Vagina (tissue), 2 donors: ENCODE measurements at regions not wholly inside any gene's neighbourhood (a gene's known extent, or its start where the extent isn't known, plus 50 kb on each side); places are given as distances from the start of the nearest gene placed in this dataset.
"Not testable (repeated sequence)": the region's sequence is repeated elsewhere in the genome, so short reads cannot be mapped to it uniquely, and the experiment has no call there.

Experiments used
- DNase-seq, 2 donors: peaks; one replicate each; pipeline ENCODE4 v3.0.0-alpha.2; 2017; ENCODE audit errors: extremely low spot score in 2 of 2
- H3K27ac ChIP-seq: fragments of 200-600 bp; sonication (generic); one replicate; pipeline ENCODE4 v1.5.1; 2019
- H3K27me3 ChIP-seq: fragments of 200-600 bp; sonication (generic); one replicate; pipeline ENCODE4 v1.5.1; 2019
- H3K36me3 ChIP-seq, 2 donors: fragments of 200-600 bp; sonication (generic); one replicate each; pipeline ENCODE4 v1.5.1; 2017 to 2019
- H3K4me1 ChIP-seq: fragments of 200-600 bp; sonication (generic); one replicate; pipeline ENCODE4 v1.5.1; 2019
- H3K4me3 ChIP-seq, 2 donors: fragments of 200-600 bp; sonication (generic); 1 replicate in 1 of 2; 2 replicates in 1 of 2; pipeline ENCODE4 v1.5.1; 2016 to 2019
- H3K9me3 ChIP-seq: fragments of 200-600 bp; sonication (generic); one replicate; pipeline ENCODE4 v1.5.1; 2019
- POLR2A ChIP-seq, 2 donors: fragments of 450-650 bp; IDR thresholded peaks; one replicate each; pipeline ENCODE4 v1.6.1; 2017; ENCODE audit warnings: antibody characterized with exemption in 2 of 2, mild to moderate bottlenecking in 2 of 2, moderate library complexity in 2 of 2
- POLR2AphosphoS5 ChIP-seq, 2 donors: sonication (generic); formaldehyde crosslinking; IDR thresholded peaks; one replicate each; pipeline ENCODE4 v1.9.0; 2017; ENCODE audit warnings: antibody characterized with exemption in 2 of 2, mild to moderate bottlenecking in 2 of 2, low read depth in 1 of 2; ENCODE audit not compliant: insufficient read depth in 1 of 2
- intact Hi-C: fragments of 100-400 bp; cut with DNase I; formaldehyde crosslinking; loops from one replicate; pipeline ENCODE4 v1.15.1; 2023
- TF ChIP-seq, protein P1 (sequence below), 3 experiments: fragments of 450-650 bp in 2 of 3; fragments of 200-600 bp in 1 of 3; sonication (generic) in 1 of 3; IDR thresholded peaks; one replicate each; pipeline ENCODE4 v1.5.1; 2017 to 2019; ENCODE audit warnings: antibody characterized with exemption in 3 of 3, mild to moderate bottlenecking in 2 of 3, moderate library complexity in 2 of 3

DNA sequence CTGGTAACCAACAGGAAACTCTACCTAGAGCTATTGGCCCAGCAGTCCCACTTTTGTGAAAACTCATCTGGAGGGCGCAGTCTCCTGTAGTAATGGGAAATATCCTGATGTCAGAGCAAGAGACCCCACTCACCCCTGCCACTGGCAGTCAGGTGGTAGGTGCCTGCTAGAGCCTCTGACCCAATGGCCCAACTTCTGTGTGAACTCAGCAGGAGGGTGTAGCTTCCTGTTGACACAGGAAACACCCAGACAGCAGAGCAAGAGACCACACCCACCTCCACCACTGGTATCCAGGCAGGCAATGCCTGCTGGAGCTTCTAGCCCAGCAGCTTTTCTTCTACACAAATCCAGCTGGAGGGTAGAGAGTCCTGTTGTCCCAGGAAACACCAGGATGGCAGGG is 1176.8 kb upstream of the PRR20A start:
- H3K4me3 ChIP-seq = no peak overlapping the region
- H3K27me3 ChIP-seq = no peaks in the 10 kb centered on the region
- TF ChIP-seq, protein P1, sequence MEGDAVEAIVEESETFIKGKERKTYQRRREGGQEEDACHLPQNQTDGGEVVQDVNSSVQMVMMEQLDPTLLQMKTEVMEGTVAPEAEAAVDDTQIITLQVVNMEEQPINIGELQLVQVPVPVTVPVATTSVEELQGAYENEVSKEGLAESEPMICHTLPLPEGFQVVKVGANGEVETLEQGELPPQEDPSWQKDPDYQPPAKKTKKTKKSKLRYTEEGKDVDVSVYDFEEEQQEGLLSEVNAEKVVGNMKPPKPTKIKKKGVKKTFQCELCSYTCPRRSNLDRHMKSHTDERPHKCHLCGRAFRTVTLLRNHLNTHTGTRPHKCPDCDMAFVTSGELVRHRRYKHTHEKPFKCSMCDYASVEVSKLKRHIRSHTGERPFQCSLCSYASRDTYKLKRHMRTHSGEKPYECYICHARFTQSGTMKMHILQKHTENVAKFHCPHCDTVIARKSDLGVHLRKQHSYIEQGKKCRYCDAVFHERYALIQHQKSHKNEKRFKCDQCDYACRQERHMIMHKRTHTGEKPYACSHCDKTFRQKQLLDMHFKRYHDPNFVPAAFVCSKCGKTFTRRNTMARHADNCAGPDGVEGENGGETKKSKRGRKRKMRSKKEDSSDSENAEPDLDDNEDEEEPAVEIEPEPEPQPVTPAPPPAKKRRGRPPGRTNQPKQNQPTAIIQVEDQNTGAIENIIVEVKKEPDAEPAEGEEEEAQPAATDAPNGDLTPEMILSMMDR (IDR thresholded peaks at IDR 0.05) = no peak
- TF ChIP-seq POLR2AphosphoS5 (IDR thresholded peaks at IDR 0.05; ENCODE audit: insufficient read depth in 1 of 2, low read depth in 1 of 2) (no peak), POLR2A (IDR thresholded peaks at IDR 0.05) (no peak)
- no peaks in the 10 kb centered on the region for H3K36me3 ChIP-seq
- H3K27ac ChIP-seq = no peak overlapping the region
- DNase-seq = no peak
- no peaks in the 10 kb centered on the region for H3K4me1 ChIP-seq
- H3K9me3 ChIP-seq = no peaks in the 10 kb centered on the region
- intact Hi-C loops = no loop called here

DNA sequence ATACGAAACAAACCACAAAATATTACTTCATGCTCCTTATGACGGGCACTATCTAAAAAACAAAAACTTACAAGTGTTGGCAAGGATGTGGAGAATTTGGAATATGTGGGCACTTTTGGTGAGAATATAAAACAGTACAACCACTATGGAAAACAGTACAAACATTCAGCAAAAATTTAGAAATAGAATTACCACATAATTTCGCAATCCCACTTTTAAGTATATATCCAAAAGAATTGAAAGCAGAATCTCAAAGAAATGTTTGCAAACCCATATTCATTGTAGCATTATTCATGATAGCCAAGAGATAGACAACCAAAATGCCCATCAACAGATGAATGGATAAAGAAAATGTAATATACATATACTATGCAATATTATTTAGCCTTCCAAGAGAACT is 1173.7 kb upstream of the PRR20A start:
- DNase-seq = no peak
- H3K9me3 ChIP-seq = no peaks in the 10 kb centered on the region
- no peak overlapping the region for H3K4me3 ChIP-seq
- no peak overlapping the region for H3K27ac ChIP-seq
- H3K27me3 ChIP-seq = no peaks in the 10 kb centered on the region
- no peaks in the 10 kb centered on the region for H3K36me3 ChIP-seq
- H3K4me1 ChIP-seq = no peaks in the 10 kb centered on the region
- TF ChIP-seq POLR2AphosphoS5 (IDR thresholded peaks at IDR 0.05; ENCODE audit: insufficient read depth in 1 of 2, low read depth in 1 of 2) = no peak
- no peak for TF ChIP-seq POLR2A (IDR thresholded peaks at IDR 0.05)
- TF ChIP-seq, protein P1 (IDR thresholded peaks at IDR 0.05) = no peak
- intact Hi-C loops = no loop called here

DNA sequence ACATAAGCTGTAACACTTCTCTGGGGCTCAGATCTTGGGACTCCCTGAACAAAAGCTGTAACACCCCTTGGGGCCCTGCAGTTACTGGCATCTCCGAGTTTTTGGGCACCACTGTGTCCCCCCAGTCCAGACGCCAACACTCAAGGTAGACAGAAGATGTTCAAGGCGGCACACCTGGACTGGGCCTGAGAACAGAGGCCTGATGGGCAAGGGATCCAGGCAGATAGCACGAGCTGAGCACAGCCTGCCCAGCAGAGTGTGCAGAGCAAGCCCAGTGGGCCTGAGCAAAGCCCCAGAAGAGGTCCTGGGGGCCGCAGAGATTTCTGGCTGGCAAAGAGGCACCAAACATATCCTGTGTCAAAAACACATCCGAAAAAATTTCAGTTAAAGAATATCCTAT is 1163.3 kb upstream of the PRR20A start:
- no peaks in the 10 kb centered on the region for H3K27me3 ChIP-seq
- intact Hi-C loops = no loop called here
- DNase-seq = no peak
- no peaks in the 10 kb centered on the region for H3K9me3 ChIP-seq
- TF ChIP-seq POLR2A (IDR thresholded peaks at IDR 0.05) (no peak), POLR2AphosphoS5 (IDR thresholded peaks at IDR 0.05; ENCODE audit: insufficient read depth in 1 of 2, low read depth in 1 of 2) (no peak)
- TF ChIP-seq, protein P1 (IDR thresholded peaks at IDR 0.05) = no peak
- H3K4me1 ChIP-seq = no peaks in the 10 kb centered on the region
- H3K27ac ChIP-seq = no peak overlapping the region
- H3K36me3 ChIP-seq = no peaks in the 10 kb centered on the region
- H3K4me3 ChIP-seq = no peak overlapping the region

DNA sequence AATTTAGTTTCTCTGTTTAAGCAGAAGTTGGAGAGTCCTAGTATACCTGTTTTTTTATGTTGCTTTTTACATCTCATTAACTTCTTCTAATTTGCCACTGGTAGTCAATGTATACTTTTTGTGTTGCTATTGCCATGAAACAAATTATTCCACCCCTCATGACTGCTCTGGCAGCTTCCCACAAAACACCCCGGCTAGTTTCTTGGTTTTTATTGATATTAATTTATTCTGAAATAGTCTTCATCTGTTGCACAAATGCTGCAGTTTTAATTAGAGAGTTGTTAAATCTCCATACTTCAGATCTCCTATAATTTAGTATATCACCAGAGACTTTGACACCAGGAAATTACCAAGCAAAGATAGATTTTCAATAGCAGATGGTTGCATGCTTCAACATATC is 1159.3 kb upstream of the PRR20A start:
- intact Hi-C loops = no loop called here
- no peak for TF ChIP-seq POLR2AphosphoS5 (IDR thresholded peaks at IDR 0.05; ENCODE audit: insufficient read depth in 1 of 2, low read depth in 1 of 2)
- TF ChIP-seq, protein P1 (IDR thresholded peaks at IDR 0.05) = no peak
- TF ChIP-seq POLR2A (IDR thresholded peaks at IDR 0.05) = no peak
- Histone ChIP-seq H3K27me3 (no peaks in the 10 kb centered on the region), H3K4me3 (no peak overlapping the region), H3K4me1 (no peaks in the 10 kb centered on the region), H3K9me3 (no peaks in the 10 kb centered on the region), H3K36me3 (no peaks in the 10 kb centered on the region), H3K27ac (no peak overlapping the region)
- no peak for DNase-seq

DNA sequence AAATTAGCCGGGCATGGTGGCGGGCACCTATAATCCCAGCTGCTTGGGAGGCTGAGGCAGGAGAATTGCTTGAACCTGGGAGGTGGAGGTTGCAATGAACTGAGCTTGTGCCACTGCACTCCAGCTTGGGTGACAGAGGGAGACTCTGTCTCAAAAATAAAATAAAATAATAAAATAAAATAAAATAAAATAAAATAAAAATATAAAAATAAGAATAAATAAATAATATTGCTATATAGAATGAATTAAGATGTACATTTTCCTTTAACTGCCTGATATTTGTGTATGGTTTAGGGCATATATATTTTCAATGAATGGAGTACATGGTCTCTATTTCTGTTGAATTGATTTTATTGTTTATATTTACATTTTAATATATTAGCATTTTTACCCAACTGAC is 1156.7 kb upstream of the PRR20A start:
- H3K4me3 ChIP-seq, H3K9me3 ChIP-seq, H3K4me1 ChIP-seq, DNase-seq, H3K36me3 ChIP-seq, H3K27ac ChIP-seq, H3K27me3 ChIP-seq, intact Hi-C loops: not testable (repeated sequence)

DNA sequence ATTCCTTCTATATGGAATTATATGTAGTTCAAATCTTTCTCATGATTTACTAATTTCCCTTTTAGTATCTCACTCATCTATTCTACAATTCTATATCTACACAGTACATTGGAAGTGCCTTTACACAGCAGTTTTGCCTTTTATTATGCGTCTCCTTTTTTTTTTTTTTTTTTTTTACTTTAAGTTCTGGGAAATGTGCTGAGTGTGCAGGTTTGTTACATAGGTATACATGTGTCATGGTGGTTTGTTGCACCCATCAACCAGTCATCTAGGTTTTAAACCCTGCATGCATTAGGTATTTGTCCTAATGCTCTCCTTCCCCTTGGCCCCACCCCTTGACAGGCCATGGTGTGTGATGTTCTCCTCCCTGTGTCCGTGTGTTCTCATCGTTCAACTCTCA is 1150.1 kb upstream of the PRR20A start:
- Histone ChIP-seq H3K9me3 (no peaks in the 10 kb centered on the region), H3K27ac (no peak overlapping the region), H3K4me3 (no peak overlapping the region), H3K27me3 (no peaks in the 10 kb centered on the region), H3K4me1 (no peaks in the 10 kb centered on the region), H3K36me3 (no peaks in the 10 kb centered on the region)
- TF ChIP-seq POLR2A (IDR thresholded peaks at IDR 0.05) (no peak), POLR2AphosphoS5 (IDR thresholded peaks at IDR 0.05; ENCODE audit: insufficient read depth in 1 of 2, low read depth in 1 of 2) (no peak)
- TF ChIP-seq, protein P1 (IDR thresholded peaks at IDR 0.05) = no peak
- no peak for DNase-seq
- intact Hi-C loops = no loop called here
